ENCODE measurements at regions not wholly inside any gene's neighbourhood (a gene's known extent, or its start where the extent isn't known, plus 50 kb on each side); places are given as distances from the start of the nearest gene placed in this dataset.
A peak's percentile ranks its signal among the peaks of the same experiment; 100 is the strongest.
"Not testable (repeated sequence)": the region's sequence is repeated elsewhere in the genome, so short reads cannot be mapped to it uniquely, and the experiment has no call there.

DNA sequence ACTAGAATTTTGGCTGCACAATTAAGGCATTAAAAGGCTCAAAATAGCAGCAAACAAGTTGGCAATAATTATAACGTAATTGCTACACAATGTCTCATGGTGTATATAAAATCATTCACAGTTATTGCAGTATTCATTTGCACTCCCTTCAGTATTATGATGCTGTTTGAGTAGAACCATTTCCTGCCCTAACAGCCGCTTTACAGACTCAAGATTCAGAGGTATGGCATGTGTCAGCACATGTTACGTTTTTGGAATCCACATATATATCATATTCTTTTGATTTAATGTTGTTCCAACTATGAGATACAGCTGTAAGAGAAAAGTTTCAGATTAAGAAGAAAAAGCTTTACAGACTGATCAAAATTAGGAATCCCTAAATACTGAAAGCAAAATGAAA, 56.3 kb upstream of the NCKAP5 start:
- DNase-seq = no peak

- no peak for DNase-seq
These were observed 59.5 kb upstream of the NCKAP5 start for GRCh38 chr2:133627741-133628140.

GRCh38 chr2:133633309-133633708, 65.0 kb upstream of the NCKAP5 start:
- DNase-seq = no peak

GRCh38 chr2:133633881-133634409, 65.7 kb upstream of the NCKAP5 start:
- no peak for DNase-seq

- no peak for DNase-seq
These were observed 66.9 kb upstream of the NCKAP5 start for GRCh38 chr2:133635131-133635530.

GRCh38 chr2:133636287-133636686, 68.0 kb upstream of the NCKAP5 start:
- DNase-seq = no peak

GRCh38 chr2:133640103-133640502, 71.8 kb upstream of the NCKAP5 start:
- DNase-seq = no peak

- peak in 50 of 56 donors; percentile 4 to 89 (median 50) for DNase-seq
These were observed 73.2 kb upstream of the NCKAP5 start for GRCh38 chr2:133641497-133641896.

GRCh38 chr2:133641942-133642725, 73.9 kb upstream of the NCKAP5 start:
- DNase-seq = peak in 2 of 56 donors; percentile 24 to 44

DNA sequence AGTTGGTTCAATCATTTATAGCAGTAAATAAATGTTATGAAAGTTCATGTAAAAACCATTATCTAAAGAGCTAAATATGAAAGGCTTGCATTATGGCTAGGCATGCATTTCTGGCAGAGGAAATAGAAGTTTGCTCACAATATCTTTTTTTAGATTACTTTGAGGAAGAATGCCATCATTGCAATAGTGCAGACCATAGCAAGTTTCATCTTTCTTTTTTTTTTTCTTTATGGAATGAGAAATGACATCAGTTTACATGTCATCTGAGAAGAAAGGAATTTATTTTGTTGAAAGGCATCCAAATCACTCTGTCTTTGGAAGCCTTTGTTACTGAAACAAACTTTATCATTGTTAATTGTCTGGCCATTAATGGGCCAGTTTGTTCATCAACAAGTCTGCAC, 74.5 kb upstream of the NCKAP5 start:
- DNase-seq = no peak

DNA sequence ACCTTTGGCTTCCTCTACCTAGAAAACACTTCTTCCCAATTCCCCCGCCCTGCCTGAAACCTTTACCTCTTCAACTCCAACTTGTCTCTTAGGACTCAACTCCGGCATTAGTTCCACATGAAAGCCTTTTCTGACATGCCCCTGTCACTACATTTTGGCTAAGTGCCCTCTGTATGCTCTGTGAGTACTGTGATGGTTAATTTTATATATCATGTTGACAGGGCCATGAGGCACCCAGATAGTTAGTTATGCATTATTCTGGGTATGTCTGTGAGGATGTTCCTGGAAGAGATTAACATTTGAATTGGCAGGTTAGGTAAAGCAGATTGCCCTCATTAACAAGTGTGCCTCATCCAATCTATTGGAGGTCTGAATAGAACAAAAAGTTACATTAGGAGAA, 75.6 kb upstream of the NCKAP5 start:
- DNase-seq = no peak

GRCh38 chr2:133644846-133645245, 76.6 kb upstream of the NCKAP5 start:
- DNase-seq = no peak

GRCh38 chr2:133647386-133647785, 79.1 kb upstream of the NCKAP5 start:
- DNase-seq = not testable (repeated sequence)

GRCh38 chr2:133651861-133652260, 83.6 kb upstream of the NCKAP5 start:
- DNase-seq = no peak

DNA sequence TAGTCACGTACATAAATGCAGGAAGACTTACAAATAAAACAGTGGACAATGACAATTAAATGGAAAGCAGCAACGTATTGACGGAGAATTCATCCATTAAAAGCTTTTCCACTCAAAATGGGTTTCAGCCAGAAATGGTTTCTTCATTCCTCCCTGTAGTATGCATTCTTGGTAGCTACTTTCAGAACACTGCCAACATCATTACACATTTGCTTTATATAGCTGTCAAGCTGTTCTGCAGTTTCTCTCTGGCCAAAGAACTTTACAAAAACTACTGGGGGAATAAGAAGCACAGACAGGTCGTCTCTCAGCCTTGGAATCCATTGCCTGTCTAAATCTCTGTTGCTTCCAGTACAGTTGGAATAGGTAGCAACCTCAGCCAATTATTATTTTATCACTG, 84.1 kb upstream of the NCKAP5 start:
- DNase-seq = no peak

GRCh38 chr2:133653056-133653455, 84.8 kb upstream of the NCKAP5 start:
- DNase-seq = no peak

GRCh38 chr2:133654949-133655348, 86.7 kb upstream of the NCKAP5 start:
- no peak for DNase-seq

DNA sequence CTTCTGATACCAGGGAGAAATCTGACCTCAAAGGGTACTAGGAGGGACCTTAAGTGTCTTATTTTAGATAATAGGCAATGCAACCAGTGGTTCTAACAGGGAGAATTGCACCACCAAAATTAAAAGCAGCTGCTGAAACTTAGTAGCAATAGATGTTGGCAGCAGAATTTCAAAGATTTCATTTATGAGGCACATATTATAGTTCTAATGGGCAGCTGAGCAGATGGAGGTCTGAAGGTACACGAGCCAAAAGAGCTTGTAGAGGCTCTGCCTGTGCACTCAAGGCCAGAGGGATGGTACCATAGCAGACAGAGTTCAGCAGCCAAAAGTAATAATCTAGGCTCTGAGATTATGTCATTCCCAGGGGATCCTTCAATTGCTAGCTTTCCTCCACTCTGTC, 87.3 kb upstream of the NCKAP5 start:
- no peak for DNase-seq

GRCh38 chr2:133657591-133657990, 89.3 kb upstream of the NCKAP5 start:
- DNase-seq = no peak

DNA sequence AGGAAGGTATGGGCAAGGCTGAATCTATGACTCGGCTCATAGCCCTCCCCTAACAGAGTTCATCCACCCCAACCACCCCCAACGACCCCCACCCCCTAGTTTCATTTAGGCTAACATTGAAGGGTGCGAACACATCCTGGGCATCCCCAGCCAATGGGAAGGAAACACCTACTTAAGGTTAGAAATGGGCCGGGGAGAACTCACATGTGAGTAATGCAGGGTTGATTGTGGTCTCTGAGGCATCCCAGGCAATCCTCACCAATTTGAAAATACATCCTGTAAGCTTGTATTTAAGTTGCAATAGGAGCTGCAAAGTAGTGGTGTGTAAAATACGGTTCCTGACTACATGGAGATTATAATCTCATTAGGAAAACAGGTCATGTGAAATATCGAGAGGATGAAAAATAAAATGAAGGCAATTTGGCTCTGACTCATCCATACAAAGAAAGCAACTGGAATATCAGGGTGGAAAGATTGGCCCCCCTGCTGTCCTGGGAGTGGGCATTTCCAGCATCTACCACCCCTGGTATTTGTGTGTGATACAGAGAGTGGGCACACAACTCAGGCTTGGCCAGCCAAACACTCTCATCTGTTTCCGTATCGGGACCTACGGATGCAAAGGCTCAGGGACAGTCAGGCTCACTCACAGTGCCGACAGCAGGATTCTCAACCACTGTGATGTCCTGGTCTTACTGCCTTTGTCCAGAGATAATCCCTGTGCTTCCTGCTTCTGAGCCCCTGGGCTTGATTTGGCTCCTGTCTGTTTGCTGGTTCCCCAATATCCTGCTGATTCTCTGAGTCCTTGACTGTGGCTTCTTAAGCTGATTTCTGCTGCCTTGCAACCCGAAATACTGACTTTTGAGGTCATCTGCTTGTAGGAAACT, 90.0 kb upstream of the NCKAP5 start:
- no peak for DNase-seq

- no peak for DNase-seq
These were observed 92.2 kb upstream of the NCKAP5 start for GRCh38 chr2:133660510-133660909.

- no peak for DNase-seq
These were observed 93.1 kb upstream of the NCKAP5 start for GRCh38 chr2:133661392-133661791.
